PFSK-1 (cell line): ENCODE measurements at regions not wholly inside any gene's neighbourhood (a gene's known extent, or its start where the extent isn't known, plus 50 kb on each side); places are given as distances from the start of the nearest gene placed in this dataset.

Experiments used
- TAF1 ChIP-seq: IDR thresholded peaks from 2 replicates; pipeline ENCODE4 v1.6.1; 2012; ENCODE audit warnings: low read length, control low read depth, borderline replicate concordance; ENCODE audit not compliant: insufficient read depth
- TF ChIP-seq, protein P1 (sequence below), 2 experiments: IDR thresholded peaks; 2 replicates each; pipeline versions ENCODE4 v1.6.1 to v1.8.0; 2011 to 2012; ENCODE audit warnings: low read depth in 2 of 2, low read length in 2 of 2, control low read depth in 1 of 2, inconsistent platforms in 1 of 2, mild to moderate bottlenecking in 1 of 2, moderate library complexity in 1 of 2; ENCODE audit not compliant: insufficient read depth in 1 of 2

DNA sequence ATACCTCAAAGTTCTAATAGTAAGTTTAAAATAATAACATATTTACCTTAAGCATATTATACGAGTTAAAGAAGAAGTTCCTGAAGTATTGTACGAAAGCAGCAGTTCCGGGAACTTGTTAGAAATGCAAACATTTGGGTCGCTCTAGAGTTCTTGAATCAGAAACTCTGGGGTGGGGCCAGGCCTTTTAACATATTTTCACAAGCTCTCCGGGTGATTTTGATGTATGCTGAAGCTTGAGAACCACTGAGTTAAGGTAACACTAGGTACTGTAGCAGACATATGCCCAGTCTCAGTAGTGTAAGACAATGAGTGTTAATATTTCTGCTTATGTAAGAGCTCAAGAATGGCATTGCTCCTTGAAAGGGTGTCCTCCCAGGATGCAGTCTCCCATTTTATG, 461.1 kb downstream of the C3orf38 start:
- TF ChIP-seq, protein P1, sequence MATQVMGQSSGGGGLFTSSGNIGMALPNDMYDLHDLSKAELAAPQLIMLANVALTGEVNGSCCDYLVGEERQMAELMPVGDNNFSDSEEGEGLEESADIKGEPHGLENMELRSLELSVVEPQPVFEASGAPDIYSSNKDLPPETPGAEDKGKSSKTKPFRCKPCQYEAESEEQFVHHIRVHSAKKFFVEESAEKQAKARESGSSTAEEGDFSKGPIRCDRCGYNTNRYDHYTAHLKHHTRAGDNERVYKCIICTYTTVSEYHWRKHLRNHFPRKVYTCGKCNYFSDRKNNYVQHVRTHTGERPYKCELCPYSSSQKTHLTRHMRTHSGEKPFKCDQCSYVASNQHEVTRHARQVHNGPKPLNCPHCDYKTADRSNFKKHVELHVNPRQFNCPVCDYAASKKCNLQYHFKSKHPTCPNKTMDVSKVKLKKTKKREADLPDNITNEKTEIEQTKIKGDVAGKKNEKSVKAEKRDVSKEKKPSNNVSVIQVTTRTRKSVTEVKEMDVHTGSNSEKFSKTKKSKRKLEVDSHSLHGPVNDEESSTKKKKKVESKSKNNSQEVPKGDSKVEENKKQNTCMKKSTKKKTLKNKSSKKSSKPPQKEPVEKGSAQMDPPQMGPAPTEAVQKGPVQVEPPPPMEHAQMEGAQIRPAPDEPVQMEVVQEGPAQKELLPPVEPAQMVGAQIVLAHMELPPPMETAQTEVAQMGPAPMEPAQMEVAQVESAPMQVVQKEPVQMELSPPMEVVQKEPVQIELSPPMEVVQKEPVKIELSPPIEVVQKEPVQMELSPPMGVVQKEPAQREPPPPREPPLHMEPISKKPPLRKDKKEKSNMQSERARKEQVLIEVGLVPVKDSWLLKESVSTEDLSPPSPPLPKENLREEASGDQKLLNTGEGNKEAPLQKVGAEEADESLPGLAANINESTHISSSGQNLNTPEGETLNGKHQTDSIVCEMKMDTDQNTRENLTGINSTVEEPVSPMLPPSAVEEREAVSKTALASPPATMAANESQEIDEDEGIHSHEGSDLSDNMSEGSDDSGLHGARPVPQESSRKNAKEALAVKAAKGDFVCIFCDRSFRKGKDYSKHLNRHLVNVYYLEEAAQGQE (IDR thresholded peaks at IDR 0.05; ENCODE audit: insufficient read depth in 1 of 2, low read depth in 2 of 2, low read length in 2 of 2), result no peak
- no peak for TF ChIP-seq TAF1
